Gastrocnemius medialis (tissue), 4 donors: ENCODE measurements at regions not wholly inside any gene's neighbourhood (a gene's known extent, or its start where the extent isn't known, plus 50 kb on each side); places are given as distances from the start of the nearest gene placed in this dataset.

ENCODE experiments used
- CTCF ChIP-seq, 5 experiments: fragments of 450-650 bp in 3 of 5; fragments of 200-600 bp in 2 of 5; sonication (generic) in 2 of 5; IDR thresholded peaks in 4 of 5; conservative IDR thresholded peaks in 1 of 5; 1 replicate in 4 of 5; 2 replicates in 1 of 5; pipeline ENCODE4 v1.5.1; 2016 to 2019; ENCODE audit warnings: antibody characterized with exemption in 5 of 5, mild to moderate bottlenecking in 3 of 5, moderate library complexity in 3 of 5
- POLR2A ChIP-seq, 2 donors: fragments of 450-650 bp; IDR thresholded peaks; one replicate each; pipeline ENCODE4 v1.6.1; 2017; ENCODE audit warnings: antibody characterized with exemption in 2 of 2, mild to moderate bottlenecking in 2 of 2, moderate library complexity in 2 of 2

- TF ChIP-seq CTCF (IDR thresholded peaks at IDR 0.05 in 4 of 5, conservative IDR thresholded peaks at IDR 0.05 in 1 of 5) (no peak), POLR2A (IDR thresholded peaks at IDR 0.05) (no peak)
Observed at GRCh38 chr2:104746858-104747257, 107.1 kb upstream of the POU3F3 start.
